Glomerular visceral epithelial cell (primary cell): ENCODE measurements at regions not wholly inside any gene's neighbourhood (a gene's known extent, or its start where the extent isn't known, plus 50 kb on each side); places are given as distances from the start of the nearest gene placed in this dataset.
"Not testable (repeated sequence)": the region's sequence is repeated elsewhere in the genome, so short reads cannot be mapped to it uniquely, and the experiment has no call there.

Source experiments
- DNase-seq: peaks from one replicate; pipeline ENCODE4 v3.0.0-alpha.2; 2016; ENCODE audit errors: extremely low spot score

DNA sequence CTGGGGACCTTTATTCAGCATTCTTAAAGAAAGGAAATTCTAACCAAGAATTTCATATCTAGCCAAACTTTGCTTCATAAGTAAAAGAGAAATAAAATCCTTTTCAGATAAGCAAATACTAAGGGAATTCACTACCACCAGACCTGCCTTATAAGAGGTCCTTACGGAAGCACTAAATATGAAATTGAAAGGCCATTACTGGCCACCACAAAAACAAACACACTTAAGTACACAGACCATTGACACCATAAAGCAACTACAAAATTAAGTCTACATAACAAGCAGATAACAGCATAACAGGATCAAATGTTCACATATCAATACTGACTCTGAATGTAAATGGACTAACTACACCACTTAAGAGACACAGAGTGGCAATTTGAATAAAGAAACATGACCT, 361.4 kb upstream of the POU5F2 start:
- DNase-seq: no peak

DNA sequence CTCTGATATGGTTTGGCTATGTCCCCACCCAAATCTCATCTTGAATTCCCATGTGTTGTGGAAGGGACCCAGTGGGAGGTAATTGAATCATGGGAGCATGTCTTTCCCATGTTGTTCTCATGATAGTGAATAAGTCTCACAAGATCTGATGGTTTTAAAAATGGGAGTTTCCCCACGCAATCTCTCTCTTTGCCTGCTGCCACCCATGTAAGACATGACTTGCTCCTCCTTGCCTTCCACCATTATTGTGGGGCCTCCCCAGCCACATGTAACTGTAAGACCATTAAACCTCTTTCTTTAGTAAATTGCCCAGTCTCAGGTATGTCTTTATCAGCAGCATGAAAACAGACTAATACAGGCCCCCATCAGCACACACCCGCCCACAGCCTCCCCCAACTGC, 356.0 kb upstream of the POU5F2 start:
- not testable (repeated sequence) for DNase-seq

DNA sequence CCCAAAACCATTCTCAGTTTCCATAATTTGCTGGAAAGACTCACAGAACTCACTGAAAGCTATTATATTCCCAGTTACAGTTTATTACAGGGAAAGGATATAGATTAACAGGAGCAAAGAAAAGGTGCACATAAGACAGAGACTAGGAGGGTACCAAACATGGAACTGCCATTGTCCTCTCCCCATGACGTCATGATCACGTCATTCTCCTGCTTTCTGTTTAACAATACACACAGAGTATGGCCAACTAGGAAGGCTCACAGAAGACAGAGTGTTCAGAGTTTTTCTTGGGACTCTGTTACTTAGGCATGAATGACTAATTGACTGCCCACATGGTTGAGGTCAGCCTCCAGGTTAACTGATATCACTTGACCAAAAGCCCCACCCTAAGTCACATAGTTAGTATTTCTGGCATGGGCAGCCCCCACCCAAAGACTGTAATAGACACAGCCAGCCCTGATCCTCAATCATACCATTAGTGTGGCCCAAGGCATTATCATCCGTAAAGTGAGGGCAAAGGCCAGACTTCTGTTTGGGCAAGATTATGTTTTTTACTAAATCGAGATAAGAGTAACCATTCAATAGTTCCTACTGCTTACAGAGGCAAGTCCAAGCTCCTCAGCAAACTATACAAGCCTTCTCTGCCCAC, 353.5 kb upstream of the POU5F2 start:
- DNase-seq: no peak

DNA sequence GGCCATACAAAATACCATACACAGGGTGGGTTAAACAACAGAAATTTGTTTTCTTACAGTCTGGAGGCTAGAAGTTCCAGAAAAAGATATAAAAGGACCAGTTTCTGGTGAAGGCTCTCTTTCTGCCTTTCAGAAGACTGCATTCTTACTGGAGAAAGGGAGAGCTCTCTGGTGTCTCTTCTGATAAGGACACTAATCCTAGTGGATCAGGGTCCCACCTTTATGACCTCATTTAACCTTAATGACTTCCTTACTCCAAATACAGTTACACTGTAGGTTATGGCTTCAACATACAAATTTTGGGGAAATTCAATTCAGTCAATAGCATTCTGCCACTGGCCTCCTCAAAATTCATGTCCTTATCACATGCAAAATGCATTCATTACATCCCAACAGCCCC, 351.9 kb upstream of the POU5F2 start:
- no peak for DNase-seq

DNA sequence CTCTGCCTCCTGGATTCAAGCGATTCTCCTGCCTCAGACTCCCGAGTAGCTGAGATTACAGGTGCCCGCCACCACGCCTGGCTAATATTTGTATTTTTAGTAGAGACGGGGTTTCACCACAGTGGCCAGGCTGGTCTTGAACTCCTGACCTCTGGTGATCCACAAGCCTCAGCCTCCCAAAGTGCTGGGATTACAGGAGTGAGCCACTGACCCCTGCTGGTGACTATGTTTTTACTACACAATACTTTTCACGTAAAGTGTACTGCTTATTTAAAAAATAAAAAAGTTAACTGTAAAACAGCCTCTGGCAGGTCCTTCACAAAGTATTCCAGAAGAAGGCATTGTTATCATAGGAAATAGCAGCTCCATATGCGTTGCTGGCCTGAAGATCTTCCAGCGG, 345.2 kb upstream of the POU5F2 start:
- DNase-seq: not testable (repeated sequence)

DNA sequence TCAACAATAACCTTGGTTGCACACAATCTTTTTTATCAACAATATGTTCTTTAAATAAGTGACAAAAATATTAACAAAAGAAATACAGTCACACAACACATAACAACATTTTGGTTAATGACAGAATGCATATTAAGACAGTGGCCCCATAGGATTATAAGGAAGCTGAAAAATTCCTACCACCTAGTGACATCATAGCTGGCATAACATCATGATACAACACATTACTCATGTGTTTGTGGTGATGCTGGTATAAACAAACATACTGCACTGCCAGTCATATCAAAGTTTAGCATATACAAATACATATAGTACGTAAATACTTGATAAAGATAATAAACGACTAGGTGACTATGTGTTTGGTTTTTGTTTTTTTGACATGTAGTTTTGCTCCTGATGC, 344.8 kb upstream of the POU5F2 start:
- DNase-seq: no peak

DNA sequence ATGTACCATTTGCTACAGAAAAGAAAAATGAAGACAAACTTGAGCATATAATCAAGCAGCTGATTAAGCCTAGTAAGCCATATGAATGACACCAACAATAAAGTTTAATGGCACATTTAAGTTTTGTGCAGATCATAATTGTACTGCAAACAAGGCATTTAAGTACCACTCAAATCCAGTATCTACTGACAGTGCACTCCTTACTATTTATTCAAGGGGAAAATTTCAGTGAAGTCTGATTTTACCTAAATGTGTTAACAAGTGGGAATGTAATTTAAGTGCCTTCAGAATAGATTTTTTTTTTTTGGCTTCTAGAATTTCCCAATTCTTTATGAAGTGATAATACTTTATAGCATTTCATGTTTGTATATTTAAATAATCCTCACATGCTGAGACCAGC, 341.0 kb upstream of the POU5F2 start:
- no peak for DNase-seq

DNA sequence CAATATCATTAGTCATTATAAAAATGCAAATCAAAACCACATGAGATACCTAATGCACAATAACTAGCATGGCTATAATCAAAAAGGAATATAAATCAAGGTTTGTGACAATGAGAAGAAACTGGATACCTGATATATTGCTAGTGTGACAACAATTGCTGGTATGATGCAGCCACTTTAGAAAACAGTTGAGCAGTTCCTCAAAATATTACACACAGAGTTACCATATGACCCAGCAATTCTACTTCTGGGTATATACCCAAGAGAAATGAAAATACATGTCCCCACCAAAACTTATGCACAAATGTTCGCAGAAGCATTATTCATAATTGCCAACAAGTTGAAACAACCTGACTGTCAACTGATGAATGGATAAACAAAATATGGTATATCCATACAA, 339.7 kb upstream of the POU5F2 start:
- DNase-seq: no peak

DNA sequence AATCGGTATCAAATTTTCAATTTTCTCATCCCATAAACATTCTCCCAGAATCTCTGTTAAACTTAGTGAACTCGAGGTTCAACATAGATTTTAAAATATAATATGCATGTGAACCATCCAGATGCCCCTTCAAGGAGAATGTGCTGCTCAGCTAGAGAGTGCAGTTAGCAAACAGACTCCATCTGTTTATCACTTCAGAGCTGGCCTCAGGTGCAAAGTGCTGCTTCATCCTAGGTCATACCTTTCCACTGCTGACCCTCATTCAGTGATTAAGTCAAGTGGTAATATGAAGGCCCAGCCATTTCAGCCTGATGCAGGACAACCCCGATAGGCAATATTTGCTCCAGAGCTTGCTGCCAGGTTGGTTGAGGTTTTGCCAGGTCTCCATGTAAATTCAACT, 339.0 kb upstream of the POU5F2 start:
- no peak for DNase-seq

DNA sequence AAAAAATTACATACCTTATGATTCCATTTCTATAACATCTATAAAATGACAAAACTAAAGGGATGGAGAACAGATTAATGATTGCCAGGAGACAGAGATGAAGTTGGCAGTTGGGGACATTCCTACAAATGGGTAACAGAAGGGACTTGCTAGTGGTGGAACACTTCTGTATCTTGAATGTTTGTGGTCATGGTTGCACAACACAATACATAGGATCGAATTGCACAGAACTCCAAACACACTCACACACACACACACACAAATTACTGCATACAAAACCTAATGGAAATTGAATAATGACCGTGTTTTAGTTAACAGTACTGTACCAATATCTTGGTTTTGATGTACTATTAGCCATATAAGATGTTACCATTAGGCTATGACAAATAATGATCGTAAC, 330.7 kb upstream of the POU5F2 start:
- no peak for DNase-seq

DNA sequence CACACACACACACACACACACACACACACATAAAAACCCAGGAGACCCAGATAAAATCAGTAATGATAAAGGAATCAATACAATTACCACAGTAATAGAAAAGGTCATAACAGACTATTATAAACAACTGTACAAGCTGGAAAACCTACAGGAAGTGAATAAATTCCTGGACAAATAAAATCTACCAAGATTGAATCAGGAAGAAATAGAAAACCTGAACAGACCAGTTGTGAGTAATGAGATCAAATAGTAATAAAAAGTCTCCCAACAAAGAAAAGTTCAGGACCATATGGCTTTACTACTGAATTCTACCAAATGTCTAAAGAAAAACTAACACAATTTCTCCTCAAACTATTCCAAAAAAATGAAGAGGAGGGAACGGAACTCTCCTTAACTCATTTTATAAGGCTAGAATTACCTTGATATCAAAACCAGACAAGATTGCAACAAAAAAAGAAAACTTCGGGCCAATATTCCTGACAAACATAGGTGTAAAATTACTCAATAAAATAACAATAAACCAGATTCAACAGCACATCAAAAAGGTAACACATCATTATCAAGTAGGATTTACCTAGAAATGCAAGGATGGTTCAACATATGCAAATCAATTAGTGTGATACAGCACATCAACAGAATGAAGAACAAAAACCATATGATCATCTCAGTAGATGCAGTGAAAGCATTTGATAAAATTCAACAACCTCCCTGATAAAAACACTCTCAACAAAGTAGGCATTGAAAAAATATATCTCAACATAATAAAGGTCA, 325.2 kb upstream of the POU5F2 start:
- DNase-seq: no peak

DNA sequence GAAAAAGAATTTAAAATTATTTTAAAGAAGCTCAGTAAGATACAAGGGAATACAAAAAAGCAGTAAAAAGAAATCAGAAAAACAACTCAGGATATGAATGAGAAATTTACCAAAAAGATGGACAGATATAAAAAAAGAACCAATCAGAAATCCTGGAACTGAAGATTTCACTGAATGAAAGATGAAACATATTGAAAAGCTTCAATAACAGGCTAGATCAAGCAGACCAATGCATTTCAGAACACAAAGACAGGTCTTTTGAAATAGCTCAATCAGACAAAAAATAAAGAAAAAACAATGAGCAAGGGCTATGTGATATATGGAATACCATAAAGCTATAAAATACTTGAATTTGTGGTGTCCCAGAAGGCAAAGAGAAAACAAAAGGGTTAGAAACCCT, 322.6 kb upstream of the POU5F2 start:
- DNase-seq: no peak

DNA sequence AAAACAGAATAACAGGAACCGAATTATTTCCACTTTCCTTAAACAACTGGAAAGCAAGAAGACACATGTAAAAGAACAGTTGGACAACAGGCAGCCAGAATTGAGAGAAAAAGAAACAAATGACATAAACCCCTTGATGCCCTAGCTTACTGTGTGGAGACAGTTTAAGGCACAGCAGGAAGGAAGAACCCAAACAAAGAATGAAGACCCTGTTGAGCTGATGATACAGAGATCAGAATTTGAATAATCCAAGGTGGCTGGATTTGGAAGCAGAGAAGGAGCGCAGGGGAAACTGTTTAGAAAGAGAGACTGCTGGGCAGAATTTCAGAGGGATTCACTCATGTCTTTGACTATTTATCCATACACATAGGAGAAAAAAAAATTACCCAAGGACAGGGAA, 316.3 kb upstream of the POU5F2 start:
- DNase-seq: no peak

DNA sequence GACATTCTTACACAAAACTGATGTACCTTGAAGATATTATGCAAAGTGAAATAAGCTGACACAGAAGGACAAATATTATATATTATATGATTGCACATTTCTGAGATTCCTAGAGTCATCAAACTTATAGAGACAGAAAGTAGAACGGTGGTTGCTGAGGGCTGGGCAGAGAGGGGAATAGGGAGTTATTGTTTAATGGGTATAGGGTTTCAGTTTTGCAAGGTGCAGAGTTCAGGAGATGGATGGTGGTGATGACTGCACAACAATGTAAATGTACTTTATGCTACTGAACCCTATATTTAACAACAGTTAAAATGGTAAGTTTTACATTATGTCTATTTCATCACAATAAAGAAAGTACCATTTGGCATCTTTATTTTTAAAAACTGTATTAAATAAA, 315.8 kb upstream of the POU5F2 start:
- no peak for DNase-seq

DNA sequence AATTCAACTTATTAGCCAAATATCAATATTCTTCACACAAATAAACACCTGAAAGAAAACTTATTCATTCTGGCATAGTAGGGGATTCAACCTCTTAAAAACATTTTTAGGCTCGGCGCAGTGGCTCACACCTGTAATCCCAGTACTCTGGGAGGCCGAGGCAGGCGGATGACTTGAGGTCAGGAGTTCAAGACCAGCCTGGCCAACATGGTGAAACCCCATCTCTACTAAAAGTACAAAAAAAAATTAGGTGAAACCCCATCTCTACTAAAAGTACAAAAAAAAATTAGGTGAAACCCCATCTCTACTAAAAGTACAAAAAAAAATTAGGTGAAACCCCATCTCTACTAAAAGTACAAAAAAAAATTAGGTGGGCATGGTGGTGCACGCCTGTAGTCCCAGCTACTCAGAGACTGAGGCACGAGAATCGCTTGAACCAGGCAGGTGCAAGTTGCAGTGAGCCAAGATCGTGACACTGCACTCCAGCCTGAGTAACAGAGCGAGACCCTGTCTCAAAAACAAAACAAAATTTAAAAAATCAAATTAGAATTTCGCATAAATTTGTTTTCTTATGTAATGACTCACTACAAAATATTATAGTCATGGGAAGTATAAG, 308.0 kb upstream of the POU5F2 start:
- DNase-seq: not testable (repeated sequence)

DNA sequence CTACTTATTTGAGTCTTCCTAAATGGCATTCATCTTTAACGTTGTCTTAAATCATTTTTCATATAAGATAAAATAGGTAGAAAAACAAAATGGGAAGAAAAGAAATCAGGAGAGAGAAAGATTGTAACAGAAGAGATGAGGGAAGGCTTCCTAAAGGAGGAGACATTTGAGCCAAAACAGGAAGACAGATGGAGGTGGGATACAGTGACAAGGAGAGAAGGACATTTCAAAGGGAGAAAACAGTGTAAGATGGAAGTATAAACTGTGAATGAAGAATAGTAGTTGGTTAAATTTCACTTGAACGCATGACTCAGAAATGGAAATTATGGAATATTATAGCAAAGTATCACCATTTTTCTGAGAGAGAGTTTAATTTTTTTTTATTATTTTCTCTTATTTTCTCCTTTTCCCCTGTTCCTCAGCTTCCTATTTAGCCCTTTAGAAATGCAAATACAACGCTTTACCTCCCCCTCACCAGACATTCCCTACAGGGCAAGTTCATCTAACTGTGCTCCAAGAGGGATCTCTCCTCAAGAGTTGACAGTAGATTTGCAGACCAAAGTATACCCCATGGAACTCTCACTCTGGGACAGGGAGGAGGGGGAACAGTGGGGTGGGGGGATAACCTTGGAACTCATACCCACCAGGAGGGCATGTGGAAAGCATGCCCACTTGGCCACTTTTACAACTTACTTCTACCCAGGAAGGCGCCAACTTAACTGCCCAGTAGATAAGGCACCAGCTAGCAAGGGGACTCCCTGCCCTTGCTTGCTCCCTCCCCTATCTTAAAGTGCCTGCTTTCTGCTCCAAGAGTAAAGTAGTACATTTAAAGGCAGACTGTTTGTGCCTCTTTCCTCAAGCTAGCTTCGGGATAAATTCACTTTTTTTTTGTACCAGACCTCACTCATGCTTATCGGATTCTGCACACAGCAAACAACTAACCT, 304.7 kb upstream of the POU5F2 start:
- no peak for DNase-seq

DNA sequence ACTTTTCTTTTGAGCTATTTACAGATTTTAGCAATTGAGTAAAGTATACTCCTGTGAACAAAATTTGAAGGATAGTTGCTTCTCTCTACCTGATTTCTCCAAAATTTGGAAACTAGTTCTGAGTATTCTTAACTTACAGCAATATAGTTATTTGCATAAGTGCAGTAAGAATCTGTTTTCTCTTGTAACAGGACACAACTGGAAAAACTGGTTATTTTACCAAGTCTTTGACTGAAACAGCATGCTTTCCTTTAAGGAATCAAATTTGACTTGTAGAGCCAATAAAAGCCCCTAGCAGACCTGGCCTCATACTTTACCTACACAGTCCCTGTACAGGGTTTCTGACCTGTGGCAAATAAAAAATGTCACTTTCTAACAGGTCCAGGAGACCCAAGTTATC, 301.9 kb upstream of the POU5F2 start:
- DNase-seq: no peak

DNA sequence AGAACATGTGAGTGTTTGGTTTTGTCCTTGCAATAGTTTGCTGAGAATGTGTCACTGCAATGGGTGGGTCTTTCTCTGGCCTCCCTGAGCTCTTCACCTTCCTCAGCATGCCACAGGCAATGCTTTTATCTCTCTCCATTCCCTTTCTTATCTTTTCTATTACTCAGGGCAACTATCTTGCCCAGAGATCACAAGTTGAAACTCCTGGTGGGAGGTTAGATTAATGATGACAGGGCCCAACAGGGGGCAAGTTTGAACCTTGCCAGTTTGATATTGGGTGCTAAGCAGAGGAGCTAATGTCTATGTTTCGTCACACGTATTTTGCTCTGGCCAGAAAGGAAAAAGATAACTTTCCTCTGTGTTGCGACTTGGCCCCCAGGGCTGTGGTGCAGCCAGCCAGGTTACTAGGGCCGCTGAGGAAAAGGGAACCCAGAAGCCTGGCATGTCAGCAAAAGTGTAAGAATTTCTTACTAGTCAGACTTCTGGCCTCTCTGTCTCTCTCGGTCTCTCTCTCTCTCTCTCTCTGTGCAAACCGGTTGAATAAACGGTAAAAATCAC, 299.3 kb upstream of the POU5F2 start:
- DNase-seq: no peak

DNA sequence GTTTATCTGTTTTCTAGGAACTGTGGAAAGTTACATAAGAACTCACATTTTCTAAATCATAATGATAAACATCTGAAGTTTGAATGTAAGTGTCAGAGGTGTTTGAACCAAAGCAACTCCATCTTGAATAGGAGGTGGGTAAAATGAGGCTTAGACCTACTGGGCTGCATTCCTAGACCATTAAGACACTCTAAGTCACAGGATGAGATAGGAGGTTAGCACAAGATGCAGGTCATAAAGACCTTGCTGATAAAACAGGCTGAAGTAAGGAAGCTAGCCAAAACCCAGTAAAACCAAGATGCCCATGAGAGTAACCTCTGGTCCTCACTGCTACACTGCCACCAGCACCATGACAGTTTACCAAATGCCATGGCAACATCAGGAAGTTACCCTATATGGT, 297.7 kb upstream of the POU5F2 start:
- no peak for DNase-seq

DNA sequence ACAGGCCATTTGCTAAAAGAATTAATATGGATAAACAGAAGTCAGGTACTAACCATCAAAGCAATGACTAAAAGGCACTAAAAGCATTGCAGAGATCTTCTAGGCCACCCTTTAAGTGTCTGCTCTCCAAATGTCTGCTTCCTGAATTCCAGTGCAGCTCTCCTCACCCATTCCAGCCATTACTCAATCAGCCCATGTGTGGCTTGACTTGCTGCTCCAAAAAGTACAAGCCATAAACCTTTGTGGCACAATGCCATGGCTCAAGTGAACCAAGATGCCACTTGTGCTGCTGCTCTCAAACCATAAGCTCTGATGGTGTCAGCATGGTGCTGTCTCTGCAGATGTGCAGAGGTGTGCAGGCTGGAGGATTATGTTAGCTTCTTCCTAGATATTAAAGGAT, 290.2 kb upstream of the POU5F2 start:
- no peak for DNase-seq

DNA sequence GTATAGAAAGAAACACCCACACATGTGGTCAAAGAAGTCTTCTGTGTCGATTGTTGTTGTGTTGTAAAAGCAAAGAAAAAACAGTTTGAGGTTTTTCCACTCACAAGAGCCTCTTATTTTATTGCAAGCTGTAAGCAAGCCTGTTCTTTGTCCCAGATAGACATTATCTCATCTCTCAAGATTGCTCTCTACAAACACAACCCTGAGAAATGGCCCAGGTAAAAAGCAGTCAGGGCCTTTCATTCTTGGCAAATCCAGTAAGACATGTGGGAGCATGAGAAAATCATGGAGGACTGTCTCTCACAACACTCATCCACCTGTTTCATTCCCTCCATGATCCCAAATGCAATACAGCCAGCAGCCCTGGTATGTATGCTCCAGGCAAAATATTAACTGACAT, 286.6 kb upstream of the POU5F2 start:
- no peak for DNase-seq

DNA sequence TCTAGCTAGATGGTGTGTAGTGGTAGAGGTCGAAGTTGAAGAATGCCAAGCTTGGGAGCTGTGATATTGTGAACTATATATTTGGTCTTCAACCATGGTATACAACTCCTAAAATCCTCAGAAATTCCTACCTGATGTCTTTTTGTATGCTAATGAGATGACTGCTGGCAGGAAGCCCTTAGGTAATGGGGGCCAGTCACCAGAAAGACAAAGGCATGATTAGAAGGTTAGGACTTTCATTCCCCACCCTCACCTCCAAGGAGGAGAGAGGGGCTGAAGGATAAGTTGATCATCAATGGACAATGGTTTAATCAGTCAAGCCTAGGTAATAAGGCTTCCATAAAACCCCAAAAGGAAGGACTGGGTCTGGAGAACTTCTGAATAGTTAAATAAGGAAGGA, 285.7 kb upstream of the POU5F2 start:
- DNase-seq: no peak
